B cell (primary cell): ENCODE measurements at regions not wholly inside any gene's neighbourhood (a gene's known extent, or its start where the extent isn't known, plus 50 kb on each side); places are given as distances from the start of the nearest gene placed in this dataset.

Experiments used
- CTCF ChIP-seq: fragments of 200-600 bp; IDR thresholded peaks from one replicate; pipeline ENCODE4 v1.8.0; 2022; ENCODE audit warnings: antibody characterized with exemption, mild to moderate bottlenecking
- EZH2 ChIP-seq: IDR thresholded peaks from 2 replicates; pipeline ENCODE4 v1.6.1; 2012; ENCODE audit warnings: borderline replicate concordance, low read depth, mild to moderate bottlenecking, moderate library complexity, low read length; ENCODE audit not compliant: insufficient read depth, poor library complexity, severe bottlenecking

- no peak for TF ChIP-seq EZH2
- TF ChIP-seq CTCF, result no peak
Measured at GRCh38 chr19:28615546-28615916, 597.4 kb downstream of the UQCRFS1 start.
